Stromal cell of bone marrow (primary cell): ENCODE measurements at regions not wholly inside any gene's neighbourhood (a gene's known extent, or its start where the extent isn't known, plus 50 kb on each side); places are given as distances from the start of the nearest gene placed in this dataset.
"Not testable (repeated sequence)": the region's sequence is repeated elsewhere in the genome, so short reads cannot be mapped to it uniquely, and the experiment has no call there.

Source experiments
- DNase-seq: peaks from one replicate; pipeline ENCODE4 v3.0.0-alpha.2; 2012; ENCODE audit warnings: low read depth

DNA sequence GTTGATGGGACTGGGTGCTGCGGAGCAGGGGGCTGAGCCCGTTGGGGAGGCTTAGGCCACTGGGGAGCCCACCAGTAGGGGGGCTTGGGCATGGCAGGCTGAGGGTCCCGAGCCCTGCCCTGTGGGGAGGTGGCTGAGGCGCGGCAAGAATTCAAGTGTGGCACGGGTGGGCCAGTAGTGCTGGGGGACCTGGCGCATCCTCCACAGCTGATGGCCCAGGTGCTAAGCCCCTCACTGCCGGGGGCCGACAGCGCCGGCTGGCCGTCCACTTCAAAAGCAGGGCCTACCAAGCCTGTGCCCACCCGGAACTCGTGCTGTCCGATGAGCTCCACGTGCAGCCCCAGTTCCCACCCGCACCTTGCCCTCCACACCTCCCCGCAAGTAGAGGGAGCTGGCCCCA is 917.5 kb downstream of the TAF11L14 start:
- DNase-seq = no peak

DNA sequence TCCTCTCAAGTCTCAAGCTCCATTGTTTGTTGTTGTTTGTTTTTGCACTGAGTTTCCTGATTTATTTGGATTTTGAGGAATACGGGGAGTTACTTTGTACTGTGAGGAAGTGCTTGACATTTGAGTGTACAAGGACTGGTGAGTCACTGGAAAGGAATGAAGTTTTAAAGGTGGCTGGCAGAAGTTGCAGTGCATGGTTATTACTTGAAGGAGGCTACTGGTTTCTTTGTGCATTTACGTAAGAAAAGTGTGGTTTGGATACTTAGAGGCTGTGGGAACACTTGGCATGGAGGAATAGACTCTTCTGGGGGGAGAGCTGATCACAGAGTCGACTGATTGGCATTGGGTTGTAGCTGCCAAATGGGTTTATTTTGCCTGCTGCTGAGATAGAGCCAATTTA is 919.0 kb downstream of the TAF11L14 start:
- DNase-seq = no peak

DNA sequence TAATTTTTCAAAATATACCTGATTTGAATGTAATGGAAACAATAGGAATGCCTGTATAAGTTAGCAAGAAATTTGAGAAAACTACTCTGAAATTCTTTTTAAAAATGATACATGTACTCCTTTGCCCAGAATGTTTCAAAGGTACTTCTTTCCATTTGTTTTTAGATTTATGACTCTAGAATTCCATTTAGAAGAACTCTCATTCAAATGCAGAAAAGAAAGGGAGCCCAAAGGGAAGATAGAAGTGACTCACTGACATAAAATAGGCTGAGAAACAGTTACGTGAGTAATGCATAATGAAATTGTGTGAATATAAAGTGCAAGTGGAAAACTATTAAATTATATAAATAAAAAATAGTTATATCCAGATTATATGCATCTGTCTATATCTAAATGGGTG is 926.3 kb downstream of the TAF11L14 start:
- no peak for DNase-seq

DNA sequence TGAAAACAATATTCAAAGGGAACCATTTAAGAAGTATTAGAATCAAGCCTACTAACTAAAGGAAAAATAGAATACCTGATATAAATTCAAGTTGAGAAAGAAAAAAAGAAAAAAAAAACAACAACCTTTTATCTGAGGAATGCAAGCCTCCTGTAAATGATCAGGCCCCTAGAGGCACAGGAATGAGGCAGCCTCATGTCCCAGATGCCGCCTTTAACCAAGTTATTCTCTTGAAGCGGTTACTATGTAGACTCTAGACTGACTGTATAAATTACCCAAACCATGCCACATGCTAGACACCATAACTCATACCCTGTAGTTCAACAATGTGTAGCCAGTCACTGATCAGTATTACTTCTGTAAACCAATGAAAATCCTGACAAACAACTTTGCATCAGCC is 929.6 kb downstream of the TAF11L14 start:
- no peak for DNase-seq

DNA sequence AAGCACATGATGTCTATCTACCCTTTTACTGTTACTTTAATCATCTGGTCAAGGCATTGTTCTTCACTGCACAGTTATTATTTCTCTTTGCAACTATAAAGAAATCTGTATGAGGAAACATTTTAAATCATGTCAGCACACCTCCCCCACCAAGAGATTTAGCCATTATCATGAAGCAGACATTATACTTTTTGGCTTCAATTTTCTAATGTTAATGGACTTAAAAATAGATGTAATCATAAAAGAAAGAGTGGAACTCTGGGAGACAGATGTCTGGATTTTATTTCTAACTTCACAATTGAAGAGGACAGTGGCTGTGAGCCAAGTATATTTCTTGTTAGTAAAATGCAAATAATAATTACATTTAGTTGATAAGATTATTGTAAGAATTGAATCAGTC is 932.4 kb downstream of the TAF11L14 start:
- DNase-seq = no peak

DNA sequence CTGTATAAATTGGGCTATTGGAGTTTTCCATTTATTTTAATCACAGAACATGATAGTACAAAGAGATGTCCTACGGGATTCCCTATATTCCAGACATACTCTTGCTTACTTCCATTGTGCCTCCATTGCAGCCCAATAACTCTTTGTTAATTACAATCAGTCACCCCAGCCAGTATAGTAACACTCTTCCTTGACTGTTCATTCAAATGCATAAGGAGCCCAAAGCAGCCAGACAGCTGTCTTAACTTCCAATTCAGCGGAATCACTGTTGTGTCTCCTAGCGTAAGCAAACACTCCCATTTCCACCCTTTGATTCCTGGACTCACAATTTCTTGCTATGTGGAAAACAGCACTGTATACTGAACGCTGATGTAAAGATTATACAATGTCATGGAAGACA is 942.3 kb downstream of the TAF11L14 start:
- DNase-seq = no peak

DNA sequence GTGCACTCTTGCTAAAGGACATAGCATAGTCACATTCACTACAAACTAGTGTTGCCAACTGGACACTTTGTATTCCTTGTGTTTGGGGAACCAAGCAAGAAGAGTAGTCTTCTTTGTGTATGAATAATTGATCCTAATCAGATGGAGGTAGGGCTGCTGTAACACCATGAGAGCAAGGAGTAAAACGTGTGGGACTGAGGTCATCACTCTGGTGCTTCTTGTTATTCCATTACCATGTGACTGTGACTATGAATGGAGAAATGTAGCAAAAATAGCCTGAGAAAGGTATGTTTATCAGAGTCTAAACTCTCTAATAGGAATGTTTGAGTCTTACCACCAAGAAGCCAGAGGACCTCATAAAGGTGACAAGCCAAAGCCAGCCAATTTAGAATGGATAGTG is 966.9 kb downstream of the TAF11L14 start:
- no peak for DNase-seq

DNA sequence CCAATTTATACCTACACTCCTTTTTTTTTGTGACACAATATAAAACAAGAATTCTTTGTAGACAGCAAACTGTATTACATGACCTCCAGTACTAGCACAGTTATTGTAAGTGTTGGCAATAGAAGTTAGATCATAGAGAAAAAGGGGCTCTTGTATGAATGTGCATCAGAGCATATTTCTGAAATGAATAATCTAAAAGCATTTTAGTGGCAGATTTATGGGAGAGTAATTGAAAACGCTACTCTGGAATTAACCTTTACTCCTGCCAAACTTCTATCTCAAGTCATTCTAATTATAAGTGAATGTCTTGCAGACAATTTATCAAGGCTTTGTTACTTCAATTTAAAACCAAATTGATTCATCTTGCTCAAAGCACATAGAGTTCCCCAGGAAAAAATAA is 968.1 kb downstream of the TAF11L14 start:
- DNase-seq = no peak

DNA sequence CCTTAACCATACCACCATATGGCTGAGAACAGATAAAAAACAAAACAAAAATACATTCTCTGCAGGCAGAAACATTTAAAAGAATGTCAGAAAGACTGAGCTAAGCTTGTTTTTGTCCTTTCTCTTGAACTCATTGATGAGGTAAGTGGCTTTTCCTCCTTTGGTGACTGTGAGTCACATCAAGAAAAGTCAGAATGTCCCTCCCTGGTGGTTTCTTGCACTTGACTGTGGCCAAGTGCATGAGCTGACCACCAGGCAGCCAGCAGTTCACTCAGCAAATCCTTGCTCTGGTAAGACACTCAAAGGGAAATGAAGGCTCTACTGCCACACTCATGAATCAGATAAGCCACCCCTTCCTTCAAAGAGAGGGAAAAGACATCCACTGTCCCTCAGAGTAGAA is 970.9 kb downstream of the TAF11L14 start:
- no peak for DNase-seq

DNA sequence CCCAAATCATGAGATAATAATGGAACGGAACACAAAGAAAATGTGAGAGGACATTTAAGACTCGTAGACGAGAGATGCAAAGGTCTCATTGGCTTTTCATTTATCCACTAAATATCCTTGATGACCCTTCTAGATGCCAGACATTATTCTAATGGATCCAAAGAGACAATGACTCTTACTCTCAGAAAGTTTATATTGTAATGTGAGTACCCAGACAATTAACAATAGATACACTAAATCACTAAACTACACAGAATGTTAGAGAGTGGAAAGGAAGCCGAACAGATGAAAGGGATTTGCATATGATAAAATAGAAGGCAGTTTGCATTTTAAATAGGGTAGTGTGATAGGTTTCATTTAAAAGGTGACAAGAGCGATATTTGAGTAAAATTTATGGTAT is 973.3 kb downstream of the TAF11L14 start:
- DNase-seq = no peak

DNA sequence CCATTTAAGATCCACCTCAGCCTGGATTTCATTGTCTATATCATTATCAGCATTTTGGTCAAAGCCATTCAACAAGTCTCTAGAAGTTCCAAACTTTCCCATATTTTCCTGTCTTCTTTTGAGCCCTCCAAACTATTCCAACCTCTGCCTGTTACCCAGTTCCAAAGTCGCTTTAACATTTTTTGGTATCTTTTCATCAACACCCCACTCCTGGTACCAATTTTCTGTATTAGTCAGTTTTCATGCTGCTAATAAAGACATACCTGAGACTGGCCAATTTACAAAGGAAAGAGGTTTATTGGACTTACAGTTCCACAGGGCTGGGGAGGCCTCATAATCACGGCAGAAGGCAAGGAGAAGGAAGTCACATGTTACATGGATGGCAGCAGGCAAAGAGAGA is 982.9 kb downstream of the TAF11L14 start:
- not testable (repeated sequence) for DNase-seq

DNA sequence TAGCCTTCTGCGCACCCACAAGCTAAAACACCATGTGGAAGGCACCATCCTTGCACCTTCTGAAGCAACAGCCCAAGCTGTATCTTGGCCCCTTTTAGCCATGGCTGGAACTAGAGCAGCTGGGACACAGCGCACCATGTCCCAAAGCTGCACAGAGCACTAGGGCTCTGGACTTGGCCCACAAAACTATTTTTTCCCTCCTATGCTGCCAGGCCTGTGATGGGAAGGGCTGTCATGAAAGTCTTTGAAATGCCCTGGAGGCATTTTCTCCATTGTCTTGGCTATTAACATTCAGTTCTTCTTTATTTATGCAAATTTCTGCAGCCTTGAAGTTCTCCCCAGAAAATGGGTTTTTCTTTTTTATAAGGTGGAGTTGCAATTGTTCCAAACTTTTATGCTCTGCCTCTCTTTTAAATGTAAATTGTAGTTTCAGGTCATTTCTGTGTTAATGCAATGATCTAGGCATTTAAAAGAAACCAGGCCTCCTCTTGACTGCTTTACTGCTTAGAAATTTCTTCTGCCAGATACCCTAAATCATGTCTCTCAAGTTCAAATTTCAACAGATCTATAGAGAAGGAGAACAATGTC is 996.3 kb downstream of the TAF11L14 start:
- DNase-seq = no peak

DNA sequence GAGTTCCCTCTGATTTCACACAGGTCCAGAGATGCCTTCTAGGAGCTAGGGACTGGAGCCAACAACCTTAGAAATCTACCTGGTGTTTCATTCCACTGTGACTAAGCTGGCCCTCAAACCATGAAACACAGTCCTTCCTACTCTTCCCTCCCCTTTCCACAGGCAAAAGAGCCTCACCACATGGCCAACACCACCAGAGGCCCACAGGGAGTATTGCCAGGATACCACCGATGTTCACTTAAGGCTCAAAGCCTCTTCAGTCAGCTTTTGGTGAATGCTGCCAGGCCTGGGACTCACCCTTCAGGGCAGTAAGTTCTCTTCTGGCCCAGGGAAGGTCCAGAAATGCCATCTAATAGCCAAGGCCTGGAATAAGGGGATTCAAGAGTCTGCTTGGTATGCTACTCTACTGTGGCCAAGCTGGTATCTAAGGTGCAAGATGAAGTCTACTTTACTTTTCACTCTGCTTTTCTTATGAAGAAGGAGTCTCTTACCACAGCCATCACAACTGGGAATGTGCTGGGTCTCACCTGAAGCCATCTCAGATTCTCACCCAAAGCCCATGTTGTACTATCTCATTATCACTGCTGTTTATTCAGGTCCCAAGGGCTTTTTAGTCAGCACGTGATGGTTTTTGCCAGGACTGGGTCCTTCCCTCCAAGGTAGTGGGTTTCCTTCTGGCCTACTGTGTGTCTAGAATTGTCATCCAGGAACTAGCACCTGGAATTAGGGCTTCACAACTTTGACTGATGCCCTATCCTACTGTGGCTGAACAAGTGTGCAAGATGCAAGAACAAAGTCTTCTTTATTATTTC is 1018.4 kb downstream of the TAF11L14 start:
- no peak for DNase-seq

DNA sequence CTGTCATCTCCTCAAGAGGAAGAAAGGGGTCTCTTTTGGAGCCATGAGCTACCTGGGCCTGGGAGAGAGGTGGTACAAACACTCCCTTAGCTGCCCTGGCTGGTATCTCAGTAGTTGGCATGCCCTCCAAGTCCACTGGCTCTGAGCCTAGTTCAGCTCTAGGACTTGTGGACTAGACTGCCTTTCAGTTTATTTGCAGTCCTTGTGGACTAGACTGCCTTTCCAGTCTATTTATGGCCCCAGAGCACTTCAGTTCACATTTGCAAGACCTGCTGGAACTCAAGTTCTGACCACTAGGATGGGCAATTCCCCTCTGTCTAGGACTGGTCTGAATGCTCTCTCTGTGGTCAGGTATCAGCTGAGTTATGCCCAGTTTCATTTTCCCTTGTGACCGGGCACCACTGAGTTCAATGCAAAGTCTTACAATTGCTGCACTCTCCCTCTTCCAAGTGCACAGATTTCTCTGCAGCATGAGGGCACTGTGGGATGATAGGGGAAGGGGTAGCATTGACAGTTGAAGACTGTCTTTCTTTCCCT is 1019.0 kb downstream of the TAF11L14 start:
- DNase-seq = no peak

DNA sequence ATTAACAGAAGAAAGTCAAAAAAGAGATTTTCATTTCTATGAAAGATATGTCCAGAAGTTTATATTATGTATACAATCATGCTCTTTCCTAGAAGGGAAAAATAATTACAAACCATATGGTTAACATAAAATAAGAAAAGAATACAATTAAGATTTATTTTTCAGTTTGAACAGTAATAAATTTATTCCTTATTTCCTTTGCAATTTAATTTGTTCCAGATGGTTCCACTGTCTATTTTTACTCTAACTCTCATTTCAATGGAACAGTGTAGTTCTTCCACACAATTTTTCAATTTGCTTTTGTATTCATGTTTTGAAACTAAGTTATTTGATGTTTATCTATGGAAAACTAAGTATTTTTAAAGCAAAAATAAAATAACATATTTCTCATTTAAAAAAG is 1026.3 kb downstream of the TAF11L14 start:
- no peak for DNase-seq

DNA sequence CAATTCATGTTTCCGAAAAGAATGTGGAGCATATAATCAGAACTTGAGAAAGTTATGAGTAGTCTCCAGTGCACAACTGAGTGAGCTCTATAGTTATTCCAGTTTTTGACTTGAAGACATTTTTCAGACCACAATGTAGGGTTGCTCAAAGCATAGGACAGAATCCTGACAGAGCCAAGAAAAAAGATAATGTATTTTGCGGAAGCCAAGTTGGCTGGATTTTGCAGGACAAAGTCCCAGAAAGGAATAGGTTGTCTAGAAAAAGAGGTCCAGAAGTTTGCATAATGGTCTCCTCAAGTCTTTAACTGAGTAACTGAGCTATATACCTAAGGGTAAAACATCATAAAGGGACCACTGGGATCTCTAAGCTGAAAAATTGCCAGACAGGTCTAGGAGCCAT is 1028.0 kb downstream of the TAF11L14 start:
- DNase-seq = no peak

DNA sequence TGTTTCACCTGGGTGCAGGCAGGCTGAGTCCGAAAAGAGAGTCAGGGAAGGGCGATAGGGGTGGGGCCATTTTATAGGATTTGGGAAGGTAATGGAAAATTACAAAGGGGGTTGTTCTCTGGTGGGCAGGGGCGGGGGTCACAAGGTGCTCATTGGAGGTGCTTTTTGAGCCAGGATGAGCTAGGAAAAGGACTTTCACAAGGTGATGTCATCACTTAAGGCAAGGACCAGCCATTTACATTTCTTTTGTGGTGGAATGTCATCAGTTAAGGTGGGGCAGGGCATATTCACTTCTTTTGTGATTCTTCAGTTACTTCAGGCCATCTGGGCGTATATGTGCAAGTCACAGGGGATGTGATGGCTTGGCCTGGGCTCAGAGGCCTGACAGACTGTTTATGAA is 1040.0 kb downstream of the TAF11L14 start:
- DNase-seq = not testable (repeated sequence)

DNA sequence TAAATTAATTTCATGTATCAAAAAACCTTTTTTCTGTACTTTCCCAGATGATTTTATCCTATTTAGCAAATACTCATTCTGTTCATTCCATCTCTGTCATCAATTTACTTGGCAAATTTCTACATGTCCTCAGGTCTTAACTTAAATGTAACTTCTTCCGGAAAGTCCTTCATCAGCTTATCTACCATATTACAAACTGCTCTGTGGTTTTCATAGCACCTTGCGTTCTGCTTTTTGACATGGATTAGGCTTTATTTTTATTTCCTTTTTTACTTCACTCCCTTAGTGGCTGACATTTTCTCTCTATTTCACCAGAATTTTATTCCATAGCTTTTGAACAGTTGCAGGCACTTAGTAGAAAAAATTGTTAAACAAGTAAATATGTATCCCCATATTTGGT is 1040.8 kb downstream of the TAF11L14 start:
- DNase-seq = no peak

DNA sequence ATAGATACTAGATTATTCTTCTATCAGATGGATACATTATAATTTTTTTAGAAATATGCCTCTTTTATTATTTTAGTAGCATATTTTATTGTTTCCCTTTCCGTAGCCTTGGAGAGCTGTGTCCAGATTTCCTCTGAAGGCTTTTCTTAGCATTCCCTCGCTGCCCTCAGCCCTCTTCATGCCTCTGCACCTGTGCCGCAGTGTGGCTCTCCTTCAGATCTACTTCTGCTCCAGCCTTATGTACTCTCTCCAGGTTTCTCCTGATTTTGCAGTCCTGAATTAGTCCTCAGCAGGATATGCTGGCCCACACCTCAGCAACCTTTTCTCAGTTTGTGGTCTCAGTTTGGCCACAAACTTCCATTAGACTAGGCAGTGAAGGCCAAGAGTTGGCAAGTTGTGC is 1052.0 kb downstream of the TAF11L14 start:
- no peak for DNase-seq

DNA sequence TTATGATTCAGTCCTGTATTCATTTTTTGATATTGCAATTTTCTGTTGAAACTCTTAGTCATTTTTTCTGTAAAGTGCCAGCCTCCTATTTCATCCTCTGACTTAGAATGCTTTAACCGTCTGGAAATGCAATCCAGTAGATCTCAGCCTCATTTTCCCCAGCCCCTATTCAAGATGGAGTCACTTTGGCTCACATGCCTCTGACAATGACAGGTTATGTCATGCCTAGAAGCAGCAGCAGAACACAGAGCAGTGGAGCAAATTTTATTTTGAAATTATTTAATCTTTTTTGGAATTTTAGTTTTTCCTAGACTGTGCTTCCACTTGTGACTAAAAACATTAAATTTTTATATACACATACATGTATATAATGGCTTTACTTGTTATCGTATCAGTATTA is 1053.2 kb downstream of the TAF11L14 start:
- DNase-seq = no peak

DNA sequence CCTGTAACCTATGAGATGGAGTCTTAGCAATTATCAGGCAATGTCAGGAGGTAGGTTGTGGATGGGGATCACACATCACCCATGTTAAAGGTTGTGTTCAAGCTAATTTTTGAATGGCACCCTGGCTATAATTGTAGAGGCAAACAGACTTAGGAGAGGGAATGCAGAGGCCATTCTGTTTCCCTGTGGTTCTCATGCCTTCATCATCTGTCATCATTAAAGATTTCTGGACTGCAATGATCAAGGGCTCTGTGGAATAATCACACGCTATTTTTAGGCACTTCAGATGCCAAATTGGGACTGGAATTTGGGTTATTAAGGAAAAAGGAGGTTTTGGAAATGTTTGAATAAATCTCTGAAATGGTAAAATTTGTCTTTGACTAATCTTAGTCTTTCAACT is 1065.4 kb downstream of the TAF11L14 start:
- no peak for DNase-seq

DNA sequence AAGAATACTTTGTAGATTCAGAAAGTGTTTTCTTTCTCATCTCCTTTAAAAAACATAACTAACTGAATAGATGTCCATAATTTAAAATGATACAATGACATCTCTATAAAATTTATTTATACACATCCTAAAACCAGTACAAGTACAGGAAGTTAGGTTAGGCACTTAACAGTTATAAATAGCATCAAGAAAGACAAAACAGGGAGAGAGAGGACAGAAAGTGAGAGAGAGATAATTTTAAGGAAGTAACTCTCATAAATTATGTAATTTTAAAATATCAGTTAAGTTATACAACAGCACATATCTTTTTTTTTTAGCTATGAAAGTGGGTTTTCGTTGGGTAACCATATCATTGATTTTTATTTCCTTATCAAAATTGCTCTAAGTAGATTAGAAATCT is 1068.6 kb downstream of the TAF11L14 start:
- no peak for DNase-seq

DNA sequence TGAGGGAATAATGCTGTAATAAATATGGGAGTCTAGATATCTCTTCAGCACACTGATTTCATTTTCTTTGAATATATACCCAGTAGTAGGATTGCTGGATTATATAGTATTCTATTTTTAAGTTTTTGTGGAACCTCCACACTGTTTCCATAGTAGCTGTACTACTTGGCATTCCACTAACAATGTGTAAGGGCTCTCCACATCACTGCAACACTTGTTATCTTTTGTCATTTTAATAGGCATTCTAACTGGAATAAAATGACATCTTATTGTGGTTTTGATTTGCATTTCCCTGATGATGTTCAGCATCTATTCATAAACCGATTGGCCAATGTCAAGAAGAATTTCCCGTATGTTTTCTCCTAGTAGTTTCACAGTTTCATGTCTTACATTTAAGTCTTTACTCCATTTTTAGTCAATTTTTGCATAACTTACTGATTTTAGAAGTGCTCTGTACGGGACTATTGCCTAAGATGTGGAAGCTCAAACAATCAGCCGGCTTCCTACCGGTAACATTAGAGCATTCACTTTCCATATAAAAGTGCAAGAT is 1078.8 kb downstream of the TAF11L14 start:
- DNase-seq = no peak

DNA sequence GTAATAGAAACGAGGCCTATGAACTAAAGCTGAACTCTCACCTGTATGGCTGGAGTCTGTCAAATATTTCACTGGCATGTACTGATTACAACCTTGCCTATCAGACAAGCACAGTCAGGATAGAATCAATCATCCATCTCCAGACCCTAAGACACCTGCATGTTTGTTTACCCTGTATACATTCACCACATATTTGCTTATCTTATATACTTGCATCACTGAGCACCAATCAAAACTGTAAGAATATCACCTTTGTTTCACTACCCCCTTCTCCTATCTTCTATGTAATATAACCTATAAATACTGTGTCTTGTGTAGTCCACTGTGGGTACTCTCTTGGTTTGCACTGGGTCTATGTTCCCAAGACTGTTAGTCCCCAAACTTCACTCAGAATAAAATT is 1085.7 kb downstream of the TAF11L14 start:
- no peak for DNase-seq
